A549 (cell line): ENCODE measurements at regions not wholly inside any gene's neighbourhood (a gene's known extent, or its start where the extent isn't known, plus 50 kb on each side); places are given as distances from the start of the nearest gene placed in this dataset.
"Not testable (repeated sequence)": the region's sequence is repeated elsewhere in the genome, so short reads cannot be mapped to it uniquely, and the experiment has no call there.

ENCODE experiments used
- ATAC-seq, 2 experiments: fragments of 200-7000 bp in 1 of 2; fragments of >200 bp in 1 of 2; cut with Nextera tagmentation in 1 of 2; cut with Tn5 transposase in 1 of 2; 3 replicates each; pipeline versions ENCODE4 v1.8.0 to v1.9.1; 2018 to 2020; ENCODE audit warnings: mild to moderate bottlenecking in 1 of 2, moderate library complexity in 1 of 2
- CTCF ChIA-PET: fragments of 300-600 bp; sonication (Branson Sonifier 250); formaldehyde crosslinking; extraction: SDS; loops from one replicate; lab custom pipeline; 2021; ENCODE audit warnings: antibody characterized with exemption, inconsistent platforms; lab: Yijun Ruan, JAX
- POLR2A ChIA-PET: fragments of 350-600 bp; formaldehyde crosslinking; extraction: SDS; loops from one replicate; lab custom pipeline; 2021; ENCODE audit warnings: antibody characterized with exemption, inconsistent platforms; lab: Yijun Ruan, JAX
- DNase-seq, 2 experiments: peaks; one replicate each; pipeline versions ENCODE4 v3.0.0 to v3.0.0-alpha.2; 2011 to 2016; ENCODE audit warnings: low read depth in 1 of 2, low spot score in 1 of 2
- FAIRE-seq: peaks from 2 replicates; lab custom pipeline; 2011; peaks lifted over from hg19 to GRCh38; lab: Jason Lieb, UNC
- H3K27ac ChIP-seq, 2 experiments: fragments of >200 bp; sonication (Bioruptor Twin); formaldehyde crosslinking; 3 replicates each; pipeline ENCODE4 v1.5.1; 2016 to 2017
- H3K4me1 ChIP-seq: fragments of >200 bp; sonication (Bioruptor Twin); formaldehyde crosslinking; 3 replicates; pipeline ENCODE4 v1.6.1; 2016
- H3K4me2 ChIP-seq: fragments of >200 bp; sonication (Bioruptor Twin); formaldehyde crosslinking; 3 replicates; pipeline ENCODE4 v1.6.1; 2016
- H3K4me3 ChIP-seq: fragments of >200 bp; sonication (Bioruptor Twin); formaldehyde crosslinking; 3 replicates; pipeline ENCODE4 v1.5.1; 2016
- H3K9me3 ChIP-seq: fragments of >200 bp; sonication (Bioruptor Twin); formaldehyde crosslinking; 3 replicates; pipeline ENCODE4 v1.6.1; 2016
- ATOH8 ChIP-seq: fragments of 250-450 bp; sonication (Bioruptor Pico); IDR thresholded peaks from 2 replicates; pipeline ENCODE4 v1.5.0; 2020; ENCODE audit warnings: low read depth, mild to moderate bottlenecking, moderate library complexity
- BCL3 ChIP-seq: fragments of >200 bp; sonication (Bioruptor Twin); formaldehyde crosslinking; IDR thresholded peaks from 3 replicates; pipeline ENCODE4 v1.6.1; 2016
- BHLHE40 ChIP-seq: IDR thresholded peaks from 2 replicates; pipeline ENCODE4 v1.6.1; 2012; ENCODE audit warnings: low read depth, low read length, inconsistent platforms
- CEBPB ChIP-seq, 2 experiments: fragments of >200 bp in 1 of 2; sonication (Bioruptor Twin) in 1 of 2; formaldehyde crosslinking in 1 of 2; IDR thresholded peaks; 2 replicates each; pipeline ENCODE4 v1.6.1; 2012 to 2016
- CHD4 ChIP-seq: fragments of 200-600 bp; sonication (generic); IDR thresholded peaks from 2 replicates; pipeline ENCODE4 v1.6.1; 2016; ENCODE audit warnings: antibody characterized with exemption, mild to moderate bottlenecking, borderline replicate concordance
- EHF ChIP-seq: fragments of 250-450 bp; sonication (Bioruptor Pico); IDR thresholded peaks from 2 replicates; pipeline ENCODE4 v1.5.0; 2020; ENCODE audit warnings: mild to moderate bottlenecking
- EP300 ChIP-seq, 2 experiments: fragments of >200 bp; sonication (Bioruptor Twin); formaldehyde crosslinking; IDR thresholded peaks; 2 replicates in 1 of 2; 3 replicates in 1 of 2; pipeline ENCODE4 v1.6.1; 2016 to 2017
- ESRRA ChIP-seq: fragments of 150-350 bp; IDR thresholded peaks from 2 replicates; pipeline ENCODE4 v1.6.1; 2014; ENCODE audit warnings: mild to moderate bottlenecking, low read length, borderline replicate concordance
- HEYL ChIP-seq: fragments of 250-450 bp; sonication (Bioruptor Pico); IDR thresholded peaks from 2 replicates; pipeline ENCODE4 v1.8.0; 2021; ENCODE audit warnings: mild to moderate bottlenecking, moderate library complexity
- HOXB5 ChIP-seq: fragments of 250-450 bp; sonication (Bioruptor Pico); IDR thresholded peaks from 2 replicates; pipeline ENCODE4 v1.5.0; 2020; ENCODE audit warnings: mild to moderate bottlenecking, moderate library complexity
- JUN ChIP-seq, 2 experiments: fragments of >200 bp; sonication (Bioruptor Twin); formaldehyde crosslinking; IDR thresholded peaks; 2 replicates in 1 of 2; 3 replicates in 1 of 2; pipeline ENCODE4 v1.6.1; 2016 to 2017
- KDM5A ChIP-seq: fragments of 200-600 bp; sonication (generic); IDR thresholded peaks from 2 replicates; pipeline ENCODE4 v1.6.1; 2016; ENCODE audit warnings: antibody characterized with exemption, mild to moderate bottlenecking
- MAFK ChIP-seq: fragments of 450-650 bp; IDR thresholded peaks from 2 replicates; pipeline ENCODE4 v1.6.1; 2014; ENCODE audit not compliant: partially characterized antibody
- MAZ ChIP-seq: fragments of 150-350 bp; IDR thresholded peaks from 2 replicates; pipeline ENCODE4 v1.6.1; 2014; ENCODE audit warnings: antibody characterized with exemption, low read depth, low read length, borderline replicate concordance
- NPAS2 ChIP-seq: fragments of 250-450 bp; sonication (Bioruptor Pico); IDR thresholded peaks from 2 replicates; pipeline ENCODE4 v1.8.0; 2022; ENCODE audit warnings: mild to moderate bottlenecking, moderate library complexity, borderline replicate concordance
- POLR2AphosphoS2 ChIP-seq: conservative IDR thresholded peaks from 2 replicates; pipeline ENCODE4 v1.6.1; 2012; ENCODE audit warnings: low read length, improper control_type of control experiment, inconsistent platforms
- RAD21 ChIP-seq, 2 experiments: fragments of >200 bp in 1 of 2; sonication (Bioruptor Twin) in 1 of 2; formaldehyde crosslinking in 1 of 2; IDR thresholded peaks in 1 of 2; conservative IDR thresholded peaks in 1 of 2; 2 replicates in 1 of 2; 3 replicates in 1 of 2; pipeline ENCODE4 v1.6.1; 2012 to 2018; ENCODE audit warnings: inconsistent platforms in 1 of 2
- RARB ChIP-seq: fragments of 250-450 bp; sonication (Bioruptor Pico); IDR thresholded peaks from 2 replicates; pipeline ENCODE4 v1.8.0; 2021; ENCODE audit warnings: mild to moderate bottlenecking, moderate library complexity
- RFX5 ChIP-seq: fragments of 450-650 bp; IDR thresholded peaks from 2 replicates; pipeline ENCODE4 v1.7.1; 2014; ENCODE audit warnings: antibody characterized with exemption, mild to moderate bottlenecking, moderate library complexity
- SREBF2 ChIP-seq: fragments of 450-650 bp; IDR thresholded peaks from 2 replicates; pipeline ENCODE4 v1.6.1; 2014; ENCODE audit warnings: mild to moderate bottlenecking, moderate library complexity
- ZC3H11A ChIP-seq: fragments of 450-650 bp; IDR thresholded peaks from 2 replicates; pipeline ENCODE4 v1.6.1; 2014; ENCODE audit warnings: antibody characterized with exemption, mild to moderate bottlenecking
- ZFP36 ChIP-seq: fragments of 450-650 bp; IDR thresholded peaks from 2 replicates; pipeline ENCODE4 v1.6.1; 2014; ENCODE audit warnings: borderline replicate concordance; ENCODE audit not compliant: partially characterized antibody
- ZNF302 ChIP-seq: fragments of 250-450 bp; sonication (Bioruptor Pico); IDR thresholded peaks from 2 replicates; pipeline ENCODE4 v1.9.0; 2021; ENCODE audit warnings: inconsistent platforms, mild to moderate bottlenecking, moderate library complexity
- ZSCAN20 ChIP-seq: fragments of 250-450 bp; sonication (Bioruptor Pico); IDR thresholded peaks from 2 replicates; pipeline ENCODE4 v1.8.0; 2022; ENCODE audit warnings: mild to moderate bottlenecking, moderate library complexity
- WGBS: methylation state at CpG from one replicate; pipeline ENCODE4 v1.1.6; 2017; ENCODE audit errors: missing lambda C conversion rate; 5-methylcytosine and 5-hydroxymethylcytosine counted together
- TF ChIP-seq, protein P1 (sequence below): fragments of >200 bp; sonication (Bioruptor Twin); formaldehyde crosslinking; IDR thresholded peaks from 2 replicates; pipeline ENCODE4 v1.6.1; 2016
- TF ChIP-seq, protein P2 (sequence below): IDR thresholded peaks from 2 replicates; pipeline ENCODE4 v1.6.1; 2012

DNA sequence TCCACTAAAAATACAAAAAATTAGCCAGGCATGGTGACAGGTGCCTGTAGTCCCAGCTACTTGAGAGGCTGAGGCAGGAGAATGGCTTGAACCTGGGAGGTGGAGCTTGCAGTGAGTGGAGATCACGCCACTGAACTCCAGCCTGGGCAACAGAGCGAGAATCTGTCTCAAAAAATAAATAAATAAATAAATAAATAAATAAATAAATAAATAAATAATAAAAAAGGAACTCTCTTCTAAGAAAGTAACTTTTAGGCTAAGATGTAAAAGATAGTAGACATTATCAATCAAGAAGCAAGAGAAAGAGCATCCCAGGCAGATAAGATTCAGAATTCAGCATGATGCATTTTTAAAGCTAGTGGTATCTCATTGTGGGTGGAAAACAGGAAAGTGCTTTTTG, 364.8 kb upstream of the LRRC4C start:
- H3K9me3 ChIP-seq, H3K27ac ChIP-seq, ATAC-seq, FAIRE-seq, H3K4me2 ChIP-seq, DNase-seq, H3K4me3 ChIP-seq, POLR2A ChIA-PET, CTCF ChIA-PET, H3K4me1 ChIP-seq: not testable (repeated sequence)
- TF ChIP-seq ZC3H11A = peak; percentile 56
- 0% methylated on average over 2 of the region's 2 CpGs for WGBS

GRCh38 chr11:41826085-41826484, 366.6 kb upstream of the LRRC4C start:
- ATAC-seq (no peak), FAIRE-seq (no peak), DNase-seq (no peak)
- WGBS = 18% methylated on average over 6 of the region's 6 CpGs
- Histone ChIP-seq H3K4me3 (no peak overlapping the region), H3K27ac (no peak overlapping the region), H3K9me3 (no peaks in the 10 kb centered on the region), H3K4me1 (no peaks in the 10 kb centered on the region), H3K4me2 (no peak overlapping the region)
- ChIA-PET POLR2A (no interaction called here), CTCF (no interaction called here)
- TF ChIP-seq ZFP36 (no peak), MAZ (no peak), MAFK (no peak), KDM5A (no peak), EP300 (IDR thresholded peaks at IDR 0.05) (no peak), RAD21 (conservative IDR thresholded peaks at IDR 0.05 in 1 of 2, IDR thresholded peaks at IDR 0.05 in 1 of 2) (no peak), JUN (IDR thresholded peaks at IDR 0.05) (no peak), CHD4 (no peak), NPAS2 (no peak), ZNF302 (no peak), ATOH8 (CRISPR knock-in tag) (no peak), SREBF2 (no peak), POLR2AphosphoS2 (no peak), ESRRA (no peak)
- TF ChIP-seq, protein P1, sequence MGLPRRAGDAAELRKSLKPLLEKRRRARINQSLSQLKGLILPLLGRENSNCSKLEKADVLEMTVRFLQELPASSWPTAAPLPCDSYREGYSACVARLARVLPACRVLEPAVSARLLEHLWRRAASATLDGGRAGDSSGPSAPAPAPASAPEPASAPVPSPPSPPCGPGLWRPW = no peak
- TF ChIP-seq, protein P2, sequence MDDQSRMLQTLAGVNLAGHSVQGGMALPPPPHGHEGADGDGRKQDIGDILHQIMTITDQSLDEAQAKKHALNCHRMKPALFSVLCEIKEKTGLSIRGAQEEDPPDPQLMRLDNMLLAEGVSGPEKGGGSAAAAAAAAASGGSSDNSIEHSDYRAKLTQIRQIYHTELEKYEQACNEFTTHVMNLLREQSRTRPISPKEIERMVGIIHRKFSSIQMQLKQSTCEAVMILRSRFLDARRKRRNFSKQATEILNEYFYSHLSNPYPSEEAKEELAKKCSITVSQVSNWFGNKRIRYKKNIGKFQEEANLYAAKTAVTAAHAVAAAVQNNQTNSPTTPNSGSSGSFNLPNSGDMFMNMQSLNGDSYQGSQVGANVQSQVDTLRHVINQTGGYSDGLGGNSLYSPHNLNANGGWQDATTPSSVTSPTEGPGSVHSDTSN = no peak

GRCh38 chr11:41836431-41836830, 377.0 kb upstream of the LRRC4C start:
- FAIRE-seq = no peak
- Histone ChIP-seq H3K27ac (no peak overlapping the region), H3K9me3 (no peaks in the 10 kb centered on the region), H3K4me1 (no peaks in the 10 kb centered on the region), H3K4me2 (no peak overlapping the region), H3K4me3 (no peak overlapping the region)
- ATAC-seq = no peak
- DNase-seq = no peak
- TF ChIP-seq RARB (CRISPR knock-in tag) = no peak
- no peak for TF ChIP-seq CEBPB (IDR thresholded peaks at IDR 0.05)
- no peak for TF ChIP-seq ZSCAN20 (CRISPR knock-in tag)
- TF ChIP-seq, protein P2 = no peak
- no peak for TF ChIP-seq EHF (CRISPR knock-in tag)
- no peak for TF ChIP-seq BCL3
- no peak for TF ChIP-seq BHLHE40
- TF ChIP-seq HOXB5 (CRISPR knock-in tag) = no peak
- no peak for TF ChIP-seq RFX5
- TF ChIP-seq ZNF302 = no peak
- no peak for TF ChIP-seq HEYL (CRISPR knock-in tag)
- CTCF ChIA-PET = no interaction called here
- POLR2A ChIA-PET = no interaction called here
- WGBS = 0% methylated on average over 2 of the region's 2 CpGs
